CD4-positive, alpha-beta T cell treated with Interferon alpha-2 for 1 hour (primary cell): ENCODE measurements at regions not wholly inside any gene's neighbourhood (a gene's known extent, or its start where the extent isn't known, plus 50 kb on each side); places are given as distances from the start of the nearest gene placed in this dataset.
A peak's percentile ranks its signal among the peaks of the same experiment; 100 is the strongest.
"Not testable (repeated sequence)": the region's sequence is repeated elsewhere in the genome, so short reads cannot be mapped to it uniquely, and the experiment has no call there.

ENCODE experiments used
- DNase-seq, 2 donors: peaks; one replicate each; pipeline ENCODE4 v3.0.0-alpha.2; 2020 to 2022

DNA sequence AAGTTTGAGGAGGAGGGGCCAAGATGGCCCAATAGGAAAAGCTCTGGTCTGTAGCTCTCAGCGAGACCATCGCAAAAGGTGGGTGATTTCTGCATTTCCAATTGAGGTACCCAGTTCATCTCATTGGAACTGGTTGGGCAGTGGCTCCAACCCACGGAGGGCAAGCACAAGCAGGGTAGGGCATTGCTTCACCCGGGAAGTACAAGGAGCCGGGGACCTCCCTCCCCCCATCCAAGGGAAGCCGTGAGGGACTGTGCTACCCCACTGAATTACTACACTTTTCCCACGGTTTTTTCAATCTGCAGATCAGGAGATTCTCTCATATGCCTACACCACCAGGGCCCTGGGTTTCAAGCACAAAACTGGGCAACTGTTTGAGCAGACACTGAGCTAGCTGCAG lies 58.0 kb upstream of the EFCAB3 start:
- DNase-seq: no peak

- DNase-seq: no peak
These were observed 58.9 kb upstream of the EFCAB3 start for GRCh38 chr17:62321451-62321850.

GRCh38 chr17:62319846-62320245 lies 60.5 kb upstream of the EFCAB3 start:
- no peak for DNase-seq

- DNase-seq: no peak
These were observed 71.0 kb upstream of the EFCAB3 start for GRCh38 chr17:62309396-62309795.

DNA sequence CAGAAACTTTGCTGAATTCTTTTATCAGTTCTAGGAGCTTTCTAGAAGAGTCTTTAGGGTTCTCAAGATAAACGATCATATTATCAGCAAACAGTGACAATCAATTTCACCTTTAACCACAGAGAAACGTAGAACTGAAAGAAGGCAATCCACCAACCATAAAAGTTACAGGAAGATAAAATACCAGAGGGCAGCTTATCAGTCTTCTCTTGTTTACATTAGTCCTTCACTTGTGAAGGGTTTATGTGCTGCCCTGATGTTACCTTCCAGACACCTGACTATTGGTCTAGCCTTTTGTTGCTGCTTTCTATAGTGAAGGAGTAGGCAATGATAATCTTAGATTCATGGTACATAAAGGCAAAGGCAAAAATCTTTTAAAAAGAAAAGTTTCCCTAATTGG lies 73.2 kb upstream of the EFCAB3 start:
- DNase-seq: no peak

GRCh38 chr17:62303476-62303875 lies 76.9 kb upstream of the EFCAB3 start:
- no peak for DNase-seq

GRCh38 chr17:62300697-62301096 lies 79.7 kb upstream of the EFCAB3 start:
- no peak for DNase-seq

DNA sequence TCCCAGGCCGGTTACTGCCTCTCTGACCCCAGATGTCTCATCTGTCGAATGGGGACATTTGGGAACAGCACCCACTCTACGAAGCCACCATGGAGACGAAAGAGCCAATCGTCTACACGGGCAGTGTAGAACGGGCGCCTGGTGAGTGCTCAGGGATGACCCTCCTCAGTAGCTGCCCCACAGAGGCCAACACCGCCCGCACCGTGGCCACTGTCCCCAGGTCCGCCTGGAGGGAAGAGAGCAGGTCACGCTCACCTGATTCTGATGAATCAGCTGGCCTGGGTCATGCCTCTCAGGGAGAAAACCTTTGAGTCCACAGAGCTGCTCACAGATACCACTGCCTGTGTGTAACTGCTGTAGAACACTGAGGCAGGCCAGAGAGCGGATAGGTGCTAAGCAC lies 105.1 kb upstream of the EFCAB3 start:
- not testable (repeated sequence) for DNase-seq

- DNase-seq: not testable (repeated sequence)
These were observed 112.0 kb upstream of the EFCAB3 start for GRCh38 chr17:62268361-62268760.

- not testable (repeated sequence) for DNase-seq
These were observed 115.4 kb upstream of the EFCAB3 start for GRCh38 chr17:62264974-62265373.

DNA sequence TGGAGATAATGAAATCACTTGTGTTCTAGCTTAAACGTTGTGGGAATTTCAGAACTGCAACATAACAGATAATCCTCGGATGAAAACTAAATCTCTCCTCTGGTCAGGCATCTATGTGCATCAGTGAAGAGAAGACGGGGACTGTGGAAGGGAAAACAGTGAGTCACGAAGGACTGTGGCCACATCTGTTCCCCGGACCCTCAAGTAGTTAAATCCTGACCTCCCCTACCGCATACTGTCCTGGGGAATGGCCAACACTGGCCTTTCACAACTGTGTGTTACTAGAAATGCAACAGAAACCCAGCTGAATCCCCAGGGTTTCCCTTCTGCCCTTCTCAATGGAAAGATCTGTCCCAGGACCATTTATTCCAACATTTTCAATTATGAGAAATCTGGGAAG lies 124.6 kb upstream of the EFCAB3 start:
- DNase-seq: not testable (repeated sequence)

- DNase-seq: not testable (repeated sequence)
These were observed 138.3 kb upstream of the EFCAB3 start for GRCh38 chr17:62242076-62242475.

GRCh38 chr17:62239569-62239968 lies 140.8 kb upstream of the EFCAB3 start:
- DNase-seq: not testable (repeated sequence)

- not testable (repeated sequence) for DNase-seq
These were observed 141.6 kb upstream of the EFCAB3 start for GRCh38 chr17:62238551-62239338.

DNA sequence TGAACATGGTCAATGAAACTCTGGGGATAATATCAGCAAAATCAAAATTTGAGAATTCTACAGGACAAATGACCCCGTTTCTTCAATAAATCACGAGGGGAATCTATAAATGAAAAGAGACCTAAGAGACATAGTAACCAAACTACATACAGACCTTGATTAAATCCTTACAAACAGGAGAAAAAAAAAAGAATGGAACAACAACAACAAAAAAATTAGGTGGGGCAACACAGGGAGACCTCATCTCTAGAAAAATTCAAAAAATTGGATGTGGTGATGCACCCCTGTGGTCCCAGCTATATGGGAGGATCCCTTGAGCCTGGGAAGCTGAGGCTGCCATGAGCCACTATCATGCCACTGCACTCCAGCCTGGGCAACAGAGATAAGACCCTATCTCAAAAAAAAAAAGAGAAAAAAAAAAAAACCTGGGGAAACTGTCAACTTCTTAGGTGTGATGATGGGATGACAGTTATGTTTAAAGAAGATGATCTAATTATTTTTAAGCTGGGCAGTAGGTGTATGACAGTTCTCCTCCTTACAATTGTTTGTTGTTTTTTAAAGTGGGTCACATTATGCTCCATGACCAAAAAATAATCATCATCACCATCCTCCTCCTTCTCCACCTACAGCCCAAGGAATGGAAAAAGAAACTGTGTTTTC lies 146.4 kb upstream of the EFCAB3 start:
- not testable (repeated sequence) for DNase-seq

GRCh38 chr17:62231293-62231692 lies 149.1 kb upstream of the EFCAB3 start:
- not testable (repeated sequence) for DNase-seq

GRCh38 chr17:62226610-62227240 lies 153.6 kb upstream of the EFCAB3 start:
- DNase-seq: peak in 1 of 2 donors; percentile 6

DNA sequence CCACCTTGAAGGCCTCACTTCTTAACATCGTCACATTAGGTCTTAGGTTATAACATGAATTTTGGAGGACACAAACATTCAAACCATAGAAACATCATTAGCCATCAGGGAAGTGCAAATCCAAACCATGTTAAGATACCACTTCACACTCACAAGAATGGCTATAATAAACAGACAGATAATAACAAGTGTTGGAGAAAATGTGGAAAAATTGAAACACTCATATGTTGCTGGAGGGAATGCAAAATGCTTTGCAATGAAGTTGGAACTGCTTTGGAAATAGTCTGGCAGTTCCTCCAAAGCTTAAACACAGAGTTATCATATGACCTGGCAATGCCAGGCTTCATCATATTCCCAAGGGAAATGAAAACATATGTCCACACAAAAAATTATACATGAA lies 156.8 kb upstream of the EFCAB3 start:
- not testable (repeated sequence) for DNase-seq

DNA sequence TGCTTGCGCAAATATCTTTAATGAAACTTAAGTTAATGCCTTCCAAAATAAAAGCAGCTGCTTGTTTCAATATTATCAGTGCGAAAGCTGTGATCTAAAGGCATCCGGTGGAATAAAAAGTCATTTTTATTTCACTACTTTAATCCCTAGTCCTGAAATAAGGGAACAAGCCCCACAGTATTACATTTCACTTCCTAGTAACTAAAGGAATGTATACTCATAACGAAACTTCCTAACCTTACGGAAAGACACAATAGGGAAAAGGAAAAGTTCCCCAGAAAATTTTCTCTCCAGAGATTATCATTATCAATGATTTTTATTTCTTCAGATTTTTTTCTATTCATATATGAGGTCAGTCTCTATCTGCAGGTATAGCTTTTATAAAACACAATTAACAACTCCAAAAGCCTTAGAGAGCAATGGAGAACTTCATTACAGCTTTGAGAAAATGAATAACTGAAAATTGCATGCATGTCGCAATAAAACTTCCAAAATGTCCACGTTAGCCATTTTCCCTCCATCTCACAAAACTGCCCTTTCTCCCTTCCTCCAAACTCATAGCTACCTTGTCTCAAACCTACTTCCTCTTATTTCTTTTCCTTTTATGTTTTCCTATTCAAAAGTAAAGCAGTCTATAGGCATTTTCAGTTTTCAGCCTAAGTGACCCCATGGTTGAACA lies 154.3 kb upstream of the MED13 start:
- DNase-seq: no peak

DNA sequence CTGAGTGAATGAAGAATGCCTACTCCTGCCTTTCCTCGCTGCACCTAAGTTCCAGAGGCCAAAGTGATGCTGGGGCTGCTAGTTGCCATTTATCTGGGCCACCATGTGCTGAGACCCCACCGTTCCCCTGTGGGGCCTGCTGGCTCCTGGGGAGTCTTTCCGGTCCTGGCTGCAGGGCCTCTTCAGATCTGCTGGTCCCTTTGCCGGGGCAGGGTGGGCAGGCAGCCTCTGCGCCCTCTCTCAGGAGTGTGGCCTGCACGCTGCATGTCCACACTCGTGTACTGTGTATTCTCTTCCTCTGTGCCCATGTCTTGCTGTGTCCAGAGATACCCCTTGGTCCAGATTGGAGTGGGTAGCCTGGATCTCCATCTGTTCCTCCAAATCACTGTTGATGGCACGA lies 151.8 kb upstream of the MED13 start:
- DNase-seq: no peak

DNA sequence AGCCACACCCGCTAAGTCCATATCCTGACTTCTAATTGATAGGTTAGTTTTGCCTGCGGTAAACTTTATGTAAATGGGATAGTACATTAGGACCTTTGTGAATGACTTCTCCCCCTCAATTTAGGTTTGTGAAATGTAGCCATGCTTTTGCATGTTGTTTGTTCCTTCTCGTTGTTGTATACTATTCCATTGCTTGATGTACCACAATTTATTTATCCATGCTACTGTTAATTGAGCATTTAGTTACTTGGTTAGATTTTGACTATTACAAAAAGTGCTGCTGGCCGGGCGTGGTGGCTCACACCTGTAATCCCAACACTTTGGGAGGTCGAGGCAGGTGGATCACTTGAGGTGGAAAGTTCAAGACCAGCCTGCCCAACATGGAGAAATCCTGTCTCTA lies 150.8 kb upstream of the MED13 start:
- DNase-seq: not testable (repeated sequence)

DNA sequence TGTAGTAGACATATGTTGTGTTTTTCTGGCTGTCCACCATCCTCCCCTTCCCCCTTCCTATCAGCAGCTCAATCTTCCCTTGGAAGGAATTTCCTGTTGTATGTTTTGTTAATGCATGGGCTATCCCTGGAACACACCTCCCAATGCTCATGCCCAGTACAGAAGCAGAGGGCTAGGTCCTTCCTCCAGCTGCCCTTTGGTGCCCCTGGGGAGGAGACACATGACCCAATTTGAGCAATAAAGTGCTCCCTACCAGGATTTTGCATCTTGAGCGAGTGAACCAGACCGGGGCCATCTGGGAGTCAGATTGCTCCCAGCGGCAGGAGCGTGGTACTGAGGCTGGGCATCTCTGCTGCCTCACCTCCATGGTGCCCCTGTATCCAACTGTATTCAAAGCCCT lies 141.5 kb upstream of the MED13 start:
- DNase-seq: no peak

- not testable (repeated sequence) for DNase-seq
These were observed 132.1 kb upstream of the MED13 start for GRCh38 chr17:62197156-62197555.
